Aorta (tissue), 5 donors: ENCODE measurements at regions not wholly inside any gene's neighbourhood (a gene's known extent, or its start where the extent isn't known, plus 50 kb on each side); places are given as distances from the start of the nearest gene placed in this dataset.

Experiments
- ATAC-seq: fragments of 200-7000 bp; cut with Tn5 transposase; one replicate; pipeline ENCODE4 v1.9.1; 2022; ENCODE audit warnings: moderate library complexity; ENCODE audit not compliant: low FRiP score
- DNase-seq, 2 donors: peaks; one replicate each; pipeline ENCODE4 v3.0.0-alpha.2; 2020
- H3K27ac ChIP-seq, 2 donors: one replicate each; pipeline ENCODE4 v1.5.1; 2013; ENCODE audit warnings: low read length in 2 of 2, mild to moderate bottlenecking in 2 of 2, moderate library complexity in 2 of 2, control low read depth in 1 of 2, inconsistent platforms in 1 of 2, low read depth in 1 of 2
- H3K27me3 ChIP-seq, 2 donors: one replicate each; pipeline ENCODE4 v1.6.1; 2013; ENCODE audit warnings: control low read depth in 1 of 2, low read length in 1 of 2, mild to moderate bottlenecking in 1 of 2, moderate library complexity in 1 of 2; ENCODE audit not compliant: insufficient read depth in 2 of 2, control insufficient read depth in 1 of 2
- H3K36me3 ChIP-seq, 2 donors: one replicate each; pipeline ENCODE4 v1.6.1; 2013; ENCODE audit warnings: control low read depth in 1 of 2, low read length in 1 of 2, mild to moderate bottlenecking in 1 of 2; ENCODE audit not compliant: insufficient read depth in 2 of 2, control insufficient read depth in 1 of 2
- H3K4me1 ChIP-seq, 2 donors: one replicate each; pipeline ENCODE4 v1.6.1; 2013; ENCODE audit warnings: low read length in 2 of 2, control low read depth in 1 of 2, mild to moderate bottlenecking in 1 of 2, moderate library complexity in 1 of 2; ENCODE audit not compliant: insufficient read depth in 2 of 2, control insufficient read depth in 1 of 2
- H3K4me3 ChIP-seq, 2 donors: one replicate each; pipeline ENCODE4 v1.5.1; 2013; ENCODE audit warnings: low read length in 2 of 2, control low read depth in 1 of 2, mild to moderate bottlenecking in 1 of 2
- H3K9me3 ChIP-seq: one replicate; pipeline ENCODE4 v1.6.1; 2013; ENCODE audit warnings: mild to moderate bottlenecking, low read length; ENCODE audit not compliant: control insufficient read depth
- WGBS, 2 donors: extraction: QIAGEN DNeasy Blood & Tissue Kit; methylation state at CpG; one replicate each; pipeline ENCODE4 v1.1.7; 2013; 5-methylcytosine and 5-hydroxymethylcytosine counted together
- intact Hi-C, 2 donors: fragments of 100-400 bp; cut with DNase I; formaldehyde crosslinking; loops; one replicate each; pipeline versions ENCODE4 v1.14.2 to v1.15.0; 2022
- donor health status: healthy with polysubstance abuse.
- donor health status: Bipolar disorder and iron deficiency.
- donor health status: DM: no; HTN: no; CAD: no.
- donor health status: DM: no; HTN: no; CAD: no.
- donor health status: DM: yes; HTN: yes; CAD: no.

DNA sequence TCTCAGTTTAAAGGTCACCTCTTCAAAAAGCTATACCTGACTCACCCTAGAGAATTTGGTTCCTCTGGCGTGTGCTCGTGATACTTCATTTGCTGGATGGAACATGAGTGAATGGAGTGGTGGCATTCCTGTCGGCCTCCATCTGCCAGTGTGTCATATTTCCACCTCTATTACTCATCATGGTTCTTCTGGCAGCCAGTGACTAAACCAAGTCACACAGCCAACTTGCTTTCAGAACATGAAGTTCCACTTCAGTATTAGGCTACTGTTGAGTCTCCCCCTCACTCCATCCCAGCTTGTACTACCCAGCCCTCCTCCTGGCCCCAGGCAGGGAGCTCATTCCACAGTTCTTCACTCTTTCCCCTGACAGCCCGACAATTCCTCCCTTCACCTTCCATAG is 169.8 kb downstream of the MREG start:
- intact Hi-C loops: loop anchor here (5.0 to 10.0 kb wide), 2 partner anchors 74 to 409 kb away; partner anchors contain the start of gene FN1 (in 1 of the 2)
- H3K4me1 ChIP-seq: peaks cover 0 to 3% of the 10 kb centered on the region in 2 donors
- H3K9me3 ChIP-seq: no peaks in the 10 kb centered on the region
- H3K27ac ChIP-seq: peak overlapping the region; percentile 11 to 13
- DNase-seq: peak in 1 of 2 donors; percentile 59
- peak; percentile 83 for ATAC-seq
- H3K4me3 ChIP-seq: no peak overlapping the region
- no peaks in the 10 kb centered on the region for H3K36me3 ChIP-seq
- WGBS, 2 donors: 16 to 17% methylated on average over 4 of the region's 4 CpGs
- no peaks in the 10 kb centered on the region for H3K27me3 ChIP-seq

DNA sequence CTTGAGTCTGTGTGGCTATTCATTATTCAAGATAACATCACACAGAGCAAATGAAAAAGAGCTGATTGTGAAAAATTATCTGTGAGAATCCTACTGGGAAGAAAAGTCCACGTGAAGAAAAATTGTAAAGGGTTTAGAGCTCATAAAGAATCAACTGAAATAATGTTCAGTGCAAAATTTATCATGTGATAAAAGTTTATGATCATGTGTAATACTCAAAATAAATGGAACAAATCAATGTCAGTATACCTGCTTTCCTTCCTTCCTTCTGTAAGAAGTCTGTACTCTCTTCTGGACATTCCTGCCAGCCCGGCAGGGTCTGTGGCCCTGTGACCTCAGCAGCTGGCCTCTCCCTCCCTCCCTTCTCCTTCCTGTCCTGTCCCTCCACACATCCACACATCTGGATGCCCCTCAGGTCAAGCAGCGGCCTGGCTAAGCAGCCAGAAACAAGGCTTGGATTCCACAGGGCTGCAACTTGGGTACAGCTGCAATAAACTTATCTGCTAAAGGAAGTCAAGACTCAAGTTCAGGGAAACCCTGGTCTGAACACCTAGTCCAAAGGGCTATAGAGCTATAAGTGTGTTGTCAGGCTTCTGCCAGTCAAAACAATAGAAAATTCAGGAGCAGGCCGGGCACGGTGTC is 172.1 kb downstream of the MREG start:
- DNase-seq (no peak), ATAC-seq (no peak)
- 80 to 82% methylated on average over 5 of the region's 5 CpGs for WGBS, 2 donors
- Histone ChIP-seq H3K4me1 (peaks cover 0 to 3% of the 10 kb centered on the region in 2 donors), H3K36me3 (no peaks in the 10 kb centered on the region), H3K27me3 (no peaks in the 10 kb centered on the region), H3K9me3 (no peaks in the 10 kb centered on the region), H3K4me3 (no peak overlapping the region), H3K27ac (no peak overlapping the region)
- intact Hi-C loops: loop anchor here (5.0 to 10.0 kb wide), 2 partner anchors 76 to 406 kb away; partner anchors contain the start of gene FN1 (in 1 of the 2)

DNA sequence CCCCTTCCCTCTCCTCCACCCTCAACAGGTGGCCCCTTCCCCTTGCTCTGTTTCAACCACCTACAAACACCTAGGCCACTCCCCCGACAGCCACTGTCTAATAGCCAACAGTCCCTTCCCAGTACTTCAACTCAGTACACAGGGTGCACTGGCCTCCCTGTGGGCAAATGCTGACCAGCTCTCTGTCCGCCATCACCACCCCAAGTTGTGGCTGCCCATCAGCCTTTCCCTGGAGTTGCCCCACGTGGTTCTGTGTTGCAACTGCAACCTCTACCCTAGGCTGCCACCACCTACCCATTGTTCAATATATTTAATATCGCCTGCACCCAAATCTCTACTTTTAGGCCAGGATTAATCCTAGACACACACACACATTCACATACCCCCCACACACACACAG is 173.5 kb downstream of the MREG start:
- H3K4me3 ChIP-seq: no peak overlapping the region
- H3K36me3 ChIP-seq: no peaks in the 10 kb centered on the region
- no peak for DNase-seq
- H3K4me1 ChIP-seq: peaks cover 3 to 4% of the 10 kb centered on the region in 2 donors
- H3K27me3 ChIP-seq: no peaks in the 10 kb centered on the region
- H3K9me3 ChIP-seq: no peaks in the 10 kb centered on the region
- no peak overlapping the region for H3K27ac ChIP-seq
- WGBS, 2 donors: 94 to 95% methylated on average over 4 of the region's 4 CpGs
- no peak for ATAC-seq
- intact Hi-C loops: loop anchor here (5.0 to 10.0 kb wide), 2 partner anchors 77 to 405 kb away; partner anchors contain the start of gene FN1 (in 1 of the 2)

DNA sequence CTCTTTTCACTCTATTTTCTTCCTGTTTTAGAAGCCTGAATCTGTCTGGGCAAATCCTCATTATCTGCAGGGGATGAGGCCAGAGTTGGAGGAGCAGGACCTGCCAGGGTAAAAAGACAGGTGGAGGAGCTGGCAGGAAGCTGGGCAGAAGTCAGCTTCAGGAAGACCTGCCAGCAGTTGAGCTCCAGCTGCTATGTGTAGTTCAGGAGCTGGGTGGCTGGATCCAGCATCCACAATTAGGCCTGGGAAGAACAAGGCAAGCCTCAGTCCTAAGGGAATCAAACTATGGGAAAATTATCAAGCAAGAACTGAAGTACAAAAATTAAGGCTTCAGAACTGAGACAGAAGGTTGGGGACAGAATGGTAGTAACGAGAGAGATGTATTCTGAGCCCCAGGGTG is 174.0 kb downstream of the MREG start:
- intact Hi-C loops: no loop called here
- no peak for DNase-seq
- H3K9me3 ChIP-seq: no peaks in the 10 kb centered on the region
- H3K4me3 ChIP-seq: no peak overlapping the region
- H3K27ac ChIP-seq: no peak overlapping the region
- no peaks in the 10 kb centered on the region for H3K36me3 ChIP-seq
- WGBS, 2 donors: 50 to 66% methylated on average over 1 of the region's 1 CpG
- ATAC-seq: no peak
- H3K27me3 ChIP-seq: no peaks in the 10 kb centered on the region
- H3K4me1 ChIP-seq: peaks cover 3 to 4% of the 10 kb centered on the region in 2 donors

DNA sequence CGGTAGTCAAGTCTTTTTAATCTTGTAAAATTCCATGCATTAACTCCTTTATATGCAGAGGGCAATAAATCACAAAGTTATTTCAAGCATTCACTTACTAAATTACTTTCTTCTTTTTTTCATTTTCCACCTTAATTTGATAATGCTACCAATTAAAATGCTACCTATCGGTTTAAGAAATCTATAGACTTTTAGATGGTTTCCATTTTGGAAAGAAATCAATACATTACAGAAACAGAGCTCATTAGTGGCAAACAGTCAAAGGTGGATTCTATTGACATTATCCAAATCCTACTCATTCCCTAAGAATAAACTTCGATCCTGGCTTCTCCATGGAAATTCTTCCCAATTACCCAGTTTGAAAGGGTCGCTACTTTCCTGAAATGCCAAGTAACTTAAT is 176.5 kb downstream of the MREG start:
- no peak overlapping the region for H3K4me3 ChIP-seq
- H3K27ac ChIP-seq: no peak overlapping the region
- WGBS, 2 donors: 90 to 93% methylated on average over 4 of the region's 4 CpGs
- no peaks in the 10 kb centered on the region for H3K36me3 ChIP-seq
- H3K9me3 ChIP-seq: no peaks in the 10 kb centered on the region
- DNase-seq (no peak), ATAC-seq (no peak)
- peaks cover 2 to 4% of the 10 kb centered on the region in 2 donors for H3K4me1 ChIP-seq
- intact Hi-C loops: no loop called here
- H3K27me3 ChIP-seq: no peaks in the 10 kb centered on the region

DNA sequence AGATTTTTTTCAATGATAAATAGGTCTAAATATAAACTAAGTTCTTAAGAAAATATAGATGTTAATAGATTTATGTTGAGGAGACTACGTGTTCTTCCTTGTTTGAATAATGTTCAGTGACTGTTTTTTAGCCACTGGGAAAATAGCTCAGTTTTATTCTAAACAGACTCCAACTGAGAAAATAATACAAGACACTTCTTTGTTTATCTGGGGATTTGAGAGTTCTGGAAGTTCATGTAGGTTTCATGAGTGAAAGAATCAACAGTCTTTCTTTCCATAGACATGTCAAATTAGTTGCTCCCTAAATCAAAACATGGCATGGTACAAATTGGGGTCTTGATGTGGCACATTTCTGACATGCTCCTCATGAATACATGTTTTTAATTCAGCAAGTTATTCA is 177.7 kb downstream of the MREG start:
- 26 to 29% methylated on average over 1 of the region's 1 CpG for WGBS, 2 donors
- Histone ChIP-seq H3K36me3 (no peaks in the 10 kb centered on the region), H3K4me3 (no peak overlapping the region), H3K9me3 (no peaks in the 10 kb centered on the region), H3K27me3 (no peaks in the 10 kb centered on the region), H3K27ac (no peak overlapping the region), H3K4me1 (peaks cover 4 to 10% of the 10 kb centered on the region in 2 donors)
- ATAC-seq (no peak), DNase-seq (no peak)
- intact Hi-C loops: no loop called here

DNA sequence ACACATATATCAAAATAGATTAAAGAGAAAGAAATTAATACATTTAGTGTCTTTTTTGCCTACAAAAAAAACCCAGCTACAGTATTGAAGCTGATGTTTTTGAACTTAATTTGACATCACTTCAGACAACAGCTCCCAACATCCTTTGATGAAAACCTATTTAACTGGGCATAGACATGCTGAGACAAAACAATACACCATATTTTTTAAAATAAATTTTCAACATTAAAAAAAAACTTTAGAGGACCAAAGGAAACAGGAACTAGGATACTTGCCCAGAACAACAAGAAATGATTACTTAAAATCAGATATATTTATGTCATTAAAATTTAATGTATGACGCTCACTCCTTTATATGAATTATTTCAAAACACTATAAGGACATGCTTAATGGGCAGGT is 178.1 kb downstream of the MREG start:
- Histone ChIP-seq H3K4me1 (peaks cover 4 to 10% of the 10 kb centered on the region in 2 donors), H3K27ac (no peak overlapping the region), H3K27me3 (no peaks in the 10 kb centered on the region), H3K9me3 (no peaks in the 10 kb centered on the region), H3K4me3 (no peak overlapping the region), H3K36me3 (no peaks in the 10 kb centered on the region)
- DNase-seq (no peak), ATAC-seq (no peak)
- intact Hi-C loops: no loop called here
- 61 to 82% methylated on average over 1 of the region's 1 CpG for WGBS, 2 donors

DNA sequence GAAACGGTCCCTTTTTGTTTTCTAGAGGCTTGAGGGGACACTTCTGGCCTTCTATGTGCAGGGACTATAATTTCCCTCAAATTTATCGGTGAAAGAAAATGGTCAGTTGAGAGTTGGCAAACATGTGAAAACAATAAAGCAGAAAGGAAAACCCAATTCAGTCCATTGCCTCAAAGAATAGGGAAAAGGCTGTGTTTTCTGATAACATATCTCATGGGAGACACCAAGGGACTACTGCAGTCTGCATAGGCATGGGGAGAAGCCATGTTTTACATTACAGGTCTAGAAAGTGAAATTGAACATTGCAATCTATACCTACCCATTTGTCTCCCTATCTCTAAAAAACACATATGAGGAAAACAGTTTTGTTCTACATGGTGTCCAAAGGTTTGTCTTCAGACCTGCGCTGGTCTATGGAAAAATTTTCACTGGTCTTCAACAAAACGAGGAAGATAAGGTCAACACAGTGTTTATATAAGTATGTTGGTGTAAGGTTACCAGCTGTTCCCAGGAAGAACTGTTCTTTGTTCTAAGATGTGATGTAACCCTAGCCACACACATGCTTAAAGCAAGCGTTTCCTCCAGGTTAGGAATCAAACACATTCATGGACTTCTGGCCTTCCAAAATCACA is 179.7 kb downstream of the MREG start:
- H3K4me1 ChIP-seq: peaks cover 4 to 13% of the 10 kb centered on the region in 2 donors
- intact Hi-C loops: no loop called here
- DNase-seq: no peak
- no peak for ATAC-seq
- H3K36me3 ChIP-seq: no peaks in the 10 kb centered on the region
- 80 to 82% methylated on average over 5 of the region's 5 CpGs for WGBS, 2 donors
- H3K9me3 ChIP-seq: no peaks in the 10 kb centered on the region
- H3K27ac ChIP-seq: no peak overlapping the region
- no peaks in the 10 kb centered on the region for H3K27me3 ChIP-seq
- H3K4me3 ChIP-seq: no peak overlapping the region

DNA sequence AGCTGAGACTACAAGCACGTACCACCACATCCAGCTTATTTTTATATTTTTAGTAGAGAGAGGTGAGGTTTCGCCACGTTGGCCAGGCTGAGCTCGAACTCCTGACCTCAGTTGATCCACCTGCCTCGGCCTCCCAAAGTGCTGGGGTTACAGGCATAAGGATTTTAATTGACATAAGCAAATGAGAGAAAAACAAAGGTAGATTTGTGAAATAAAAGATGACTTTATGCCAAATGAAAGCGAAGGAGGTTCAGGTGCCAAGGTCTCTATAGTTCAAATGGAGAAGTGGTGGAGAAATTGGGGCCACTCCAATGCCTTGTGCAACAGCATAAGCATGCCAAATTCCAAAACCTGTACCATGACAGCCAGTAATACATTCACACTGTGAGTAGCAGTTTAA is 180.6 kb downstream of the MREG start:
- no peaks in the 10 kb centered on the region for H3K9me3 ChIP-seq
- H3K4me3 ChIP-seq: no peak overlapping the region
- peaks cover 6 to 13% of the 10 kb centered on the region in 2 donors for H3K4me1 ChIP-seq
- WGBS, 2 donors: 79 to 88% methylated on average over 6 of the region's 6 CpGs
- H3K27ac ChIP-seq: no peak overlapping the region
- ATAC-seq: no peak
- no peak for DNase-seq
- no peaks in the 10 kb centered on the region for H3K36me3 ChIP-seq
- intact Hi-C loops: no loop called here
- H3K27me3 ChIP-seq: no peaks in the 10 kb centered on the region
